GM18873 (cell line): ENCODE measurements at regions not wholly inside any gene's neighbourhood (a gene's known extent, or its start where the extent isn't known, plus 50 kb on each side); places are given as distances from the start of the nearest gene placed in this dataset.

ENCODE experiments used
- ATAC-seq: cut with Tn5 transposase; IDR thresholded peaks from one replicate; pipeline ENCODE4 v1.9.1; 2021; ENCODE audit warnings: mild to moderate bottlenecking, moderate library complexity, moderate number of reproducible peaks; ENCODE audit not compliant: unreplicated experiment, low FRiP score

DNA sequence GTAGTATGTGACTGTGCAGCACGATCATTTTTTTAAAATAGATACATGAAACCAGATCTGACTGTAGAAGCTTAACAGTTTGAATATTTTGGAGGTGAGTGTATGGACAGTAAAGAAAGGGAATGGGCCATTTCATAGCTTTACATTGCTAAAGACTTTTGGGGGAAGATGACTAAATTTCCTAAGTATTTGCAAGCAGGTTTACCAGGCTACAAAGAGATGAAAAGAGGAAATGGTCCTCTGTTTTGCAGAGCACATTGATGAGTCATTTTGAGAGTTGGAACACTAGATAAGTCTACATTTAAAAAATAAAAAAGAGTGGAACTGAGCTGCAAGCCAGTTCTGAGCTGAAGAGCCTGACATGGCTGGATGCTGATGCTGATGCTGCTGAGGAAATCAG is 115.7 kb upstream of the LRATD1 start:
- no peak for ATAC-seq

DNA sequence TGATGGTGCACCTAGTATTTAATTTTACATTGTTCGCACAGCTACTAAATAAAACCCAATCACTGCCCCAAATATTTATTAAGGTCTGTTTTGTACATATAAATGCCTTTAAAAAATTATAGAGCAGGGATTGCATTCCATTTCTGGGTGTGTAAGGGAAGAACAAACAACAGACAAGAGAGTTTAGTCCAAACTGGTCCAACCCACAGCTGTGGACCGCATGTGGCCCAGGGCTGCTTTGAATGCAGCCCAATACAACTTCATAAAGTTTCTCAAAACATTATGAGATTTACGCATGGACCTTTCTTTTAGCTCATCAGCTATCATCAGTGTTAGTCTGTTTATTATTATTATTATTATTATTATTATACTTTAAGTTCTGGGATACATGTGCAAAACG is 114.8 kb upstream of the LRATD1 start:
- ATAC-seq: no peak

DNA sequence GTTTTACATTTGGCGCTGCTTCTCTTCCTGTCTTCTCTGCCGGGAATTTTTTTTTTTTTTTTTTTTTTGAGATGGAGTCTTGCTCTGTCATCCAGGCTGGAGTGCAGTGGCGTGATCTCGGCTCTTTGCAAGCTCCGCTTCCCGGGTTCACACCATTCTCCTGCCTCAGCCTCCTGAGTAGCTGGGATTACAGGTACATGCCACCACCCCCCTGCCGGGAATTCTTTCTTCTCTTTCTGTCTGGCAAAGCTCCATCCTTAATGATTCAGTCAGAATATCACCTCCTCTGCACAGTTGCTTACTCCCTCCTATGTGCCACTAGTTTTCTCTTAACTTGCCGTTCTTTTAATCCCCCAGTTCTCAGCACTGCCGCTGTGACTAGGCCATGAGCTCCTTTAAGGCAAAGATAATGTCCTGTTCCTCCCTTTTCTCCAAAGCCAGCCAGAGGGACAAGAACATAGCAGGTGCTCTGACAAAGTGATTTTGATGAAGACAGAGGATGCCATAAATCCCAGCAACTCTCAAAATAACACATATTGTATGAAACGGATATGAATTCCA is 112.1 kb upstream of the LRATD1 start:
- no peak for ATAC-seq

DNA sequence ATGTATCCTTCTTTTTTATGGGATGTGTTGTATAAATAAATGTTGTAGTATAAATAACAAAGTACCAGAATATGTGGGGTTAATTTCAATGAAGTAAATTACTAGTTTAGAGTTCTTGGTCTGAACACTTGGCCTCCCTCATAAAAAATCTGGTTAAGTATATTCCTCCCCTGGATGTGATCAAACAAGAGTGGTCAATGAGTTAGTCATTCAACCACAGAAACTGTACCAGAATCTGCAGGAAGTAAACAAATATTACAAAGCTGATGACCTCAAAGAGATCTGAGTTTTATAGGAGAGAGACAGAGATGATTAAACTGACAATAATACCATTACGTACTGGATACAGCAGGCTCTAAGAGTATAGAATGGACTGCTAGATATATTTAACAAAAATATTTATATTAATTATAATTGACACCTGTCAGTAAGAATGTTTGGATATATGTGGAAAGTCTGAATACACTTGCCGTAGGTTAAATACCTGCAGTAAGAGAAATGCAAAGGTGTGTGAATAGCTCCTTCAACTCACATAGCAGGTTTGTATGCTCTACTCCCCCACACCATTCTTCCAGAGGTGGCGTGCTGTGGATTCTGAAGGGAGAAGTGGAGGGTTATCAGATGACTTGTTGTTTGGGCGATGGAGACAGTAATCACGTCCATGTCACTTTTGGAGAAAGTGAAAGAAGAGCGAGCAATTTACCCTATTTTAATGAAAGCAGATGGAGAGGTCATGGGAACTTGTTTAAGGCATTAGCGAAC is 108.3 kb upstream of the LRATD1 start:
- ATAC-seq: no peak

DNA sequence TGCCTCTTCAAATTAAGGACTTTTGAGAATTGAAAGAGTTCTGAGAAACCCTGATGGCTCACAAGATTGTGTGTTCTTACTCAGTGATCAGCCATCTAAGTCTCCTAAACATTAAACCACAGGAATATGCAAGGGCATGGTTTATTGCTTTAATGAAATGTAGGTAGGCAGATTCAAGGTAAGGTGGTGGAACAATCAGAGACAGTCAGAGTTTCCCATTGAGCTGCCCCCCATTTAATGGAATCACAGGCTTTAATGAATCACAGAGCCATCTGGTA is 107.8 kb upstream of the LRATD1 start:
- no peak for ATAC-seq

DNA sequence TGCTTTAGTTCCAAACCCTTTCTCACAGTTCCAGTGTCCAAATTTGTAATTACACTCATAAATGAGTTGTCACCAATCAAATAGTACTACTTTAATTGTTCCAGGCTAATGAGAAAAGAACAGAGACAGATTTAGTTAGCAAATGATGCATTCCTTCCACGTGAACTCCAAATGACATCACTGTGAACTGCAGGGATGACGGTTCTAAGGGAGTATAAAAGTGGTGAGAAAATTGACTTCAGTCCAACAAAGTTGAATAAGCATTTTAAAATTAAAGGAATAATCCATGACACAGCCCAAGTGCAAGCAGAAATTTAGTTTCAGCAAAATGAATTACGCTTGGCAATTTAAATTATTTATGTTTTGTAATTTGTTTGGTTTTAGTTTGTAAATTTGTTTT is 102.0 kb upstream of the LRATD1 start:
- no peak for ATAC-seq

DNA sequence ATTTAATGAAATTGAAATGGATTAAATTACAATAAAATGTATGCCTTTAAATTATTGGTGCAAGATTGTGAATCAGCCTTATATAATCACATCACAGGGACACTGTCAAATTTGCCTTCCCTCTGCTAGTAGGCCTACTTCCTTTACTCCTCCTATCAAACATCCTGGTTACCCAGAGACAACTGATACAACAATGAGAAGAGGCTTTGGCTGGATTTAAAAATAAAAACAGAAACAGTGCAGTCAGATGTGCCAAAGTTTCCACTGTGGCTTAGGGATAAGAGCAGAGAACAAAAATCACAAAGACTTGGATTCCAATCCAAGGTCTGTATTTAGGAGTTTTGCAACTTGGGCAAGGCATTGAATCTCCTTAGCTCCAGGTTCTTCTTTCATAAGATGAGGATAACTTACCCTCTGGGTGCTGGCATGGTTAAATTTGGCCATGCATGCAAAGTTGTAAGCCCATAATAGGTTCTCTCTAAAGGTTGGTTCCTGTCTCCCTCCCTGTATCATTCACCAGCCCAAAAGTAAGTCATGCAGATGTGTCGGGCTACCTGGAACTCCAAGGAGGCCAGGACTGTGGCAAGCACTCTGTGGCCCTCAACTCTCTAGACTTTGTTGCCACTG is 99.3 kb upstream of the LRATD1 start:
- ATAC-seq: no peak

DNA sequence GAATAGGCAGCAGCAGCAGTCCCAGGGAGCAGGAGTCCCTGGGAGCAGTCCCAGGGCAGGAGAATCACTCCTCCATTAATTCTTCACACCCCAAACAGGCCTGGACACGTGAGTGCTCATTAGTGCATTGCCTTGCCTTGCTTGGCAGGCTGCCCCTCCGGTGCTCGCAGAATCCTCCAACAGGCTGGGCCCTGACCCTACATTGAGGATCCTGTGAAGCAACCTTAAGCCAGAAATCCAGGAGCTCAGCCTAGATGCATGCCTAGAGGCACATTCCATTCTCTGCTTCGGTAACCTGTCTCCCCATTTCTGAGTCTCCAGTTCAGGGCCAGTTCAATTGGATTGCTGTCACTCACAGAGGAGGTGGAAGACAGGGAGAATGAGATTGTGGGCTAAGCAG is 97.4 kb upstream of the LRATD1 start:
- ATAC-seq: no peak

DNA sequence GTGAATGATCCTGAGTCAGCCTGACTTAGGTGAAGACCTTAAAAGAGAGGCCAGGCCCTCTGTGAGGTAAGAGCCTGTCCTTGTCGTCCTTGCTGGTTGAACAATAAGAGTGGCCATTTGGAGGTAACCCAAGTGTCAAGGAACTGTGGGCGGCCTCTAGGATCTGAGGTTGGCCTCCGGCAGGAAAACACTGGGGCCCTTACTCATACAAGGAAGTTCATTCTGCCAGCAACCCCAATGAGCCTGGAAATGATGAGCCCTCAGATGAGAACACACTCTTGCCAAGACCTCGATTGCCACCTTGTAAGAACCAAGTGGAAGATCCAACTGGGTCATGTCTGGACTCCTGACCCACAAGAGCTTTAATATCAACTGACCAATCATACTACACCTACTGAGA is 95.5 kb upstream of the LRATD1 start:
- ATAC-seq: no peak

DNA sequence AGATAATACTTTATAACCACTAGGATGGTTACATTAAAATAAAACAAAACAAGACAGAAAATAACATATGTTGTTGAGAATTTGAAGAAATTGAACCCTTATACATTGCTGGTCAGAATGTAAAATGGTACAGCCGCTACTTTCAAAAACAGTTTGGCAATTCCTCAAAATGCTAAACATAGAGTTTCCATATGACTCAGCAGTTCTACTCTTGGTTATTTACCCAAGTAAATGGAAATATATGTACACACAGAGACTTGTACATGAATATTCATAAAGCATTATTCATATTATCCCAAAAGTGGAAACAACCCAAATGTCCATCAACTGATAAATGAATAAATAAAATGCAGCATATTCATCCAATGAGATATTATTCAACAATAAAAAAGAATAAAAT is 92.5 kb upstream of the LRATD1 start:
- no peak for ATAC-seq

DNA sequence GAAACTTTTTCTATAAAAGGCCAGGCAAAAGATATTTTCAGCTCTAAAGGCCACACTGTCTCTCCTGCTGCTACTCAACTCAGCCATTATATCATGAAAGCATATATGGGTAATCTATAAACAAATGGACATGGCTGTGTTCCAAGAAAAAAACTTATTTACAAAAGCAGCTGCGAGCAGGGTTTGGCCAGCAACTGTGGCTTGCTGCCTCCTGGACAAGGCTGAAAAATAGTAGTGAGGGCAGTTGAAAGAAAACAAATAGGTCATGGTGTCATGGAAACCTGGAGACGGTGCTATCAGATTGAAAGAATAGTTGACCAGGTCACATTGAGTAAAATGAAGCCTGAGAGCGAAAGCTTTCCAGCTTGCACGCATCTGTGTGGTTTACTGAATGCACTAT is 89.2 kb upstream of the LRATD1 start:
- ATAC-seq: no peak

DNA sequence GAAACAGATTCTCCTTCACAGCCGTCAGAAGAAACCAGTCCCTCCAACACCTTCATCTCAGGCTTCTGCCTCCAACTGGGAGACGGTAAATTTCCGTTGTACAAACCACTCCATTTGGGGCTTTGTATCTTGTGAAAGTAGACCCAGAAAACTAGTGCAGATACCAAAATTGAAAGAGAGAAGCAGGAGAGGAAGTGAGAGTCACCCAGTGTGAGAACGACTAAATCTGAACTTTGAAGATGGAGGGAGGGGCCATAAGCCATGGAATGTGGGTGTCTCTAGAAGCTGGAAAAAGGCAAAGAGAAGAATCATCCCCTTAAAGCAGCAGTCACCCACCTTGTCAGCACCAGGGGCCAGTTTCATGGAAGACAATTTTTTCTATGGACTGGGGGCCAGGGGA is 88.3 kb upstream of the LRATD1 start:
- ATAC-seq: no peak

DNA sequence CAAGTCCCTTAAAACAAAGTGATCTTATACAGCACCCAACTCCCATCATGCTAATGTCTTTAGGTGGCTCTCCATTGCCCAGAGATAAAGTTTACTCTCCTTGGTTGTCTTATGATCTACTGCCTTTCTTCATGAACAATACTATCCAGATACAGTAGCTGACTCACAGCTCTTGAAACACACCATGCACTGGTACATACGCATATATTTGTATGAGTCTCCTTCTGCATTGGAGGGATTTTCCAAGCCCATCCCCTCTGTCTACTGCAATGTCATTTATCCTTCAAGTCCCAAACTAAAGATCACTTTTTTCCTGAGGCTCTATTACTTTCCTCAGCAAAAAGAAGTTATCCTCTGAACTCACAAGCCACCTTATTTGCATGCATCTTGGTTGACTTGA is 84.7 kb upstream of the LRATD1 start:
- ATAC-seq: no peak

DNA sequence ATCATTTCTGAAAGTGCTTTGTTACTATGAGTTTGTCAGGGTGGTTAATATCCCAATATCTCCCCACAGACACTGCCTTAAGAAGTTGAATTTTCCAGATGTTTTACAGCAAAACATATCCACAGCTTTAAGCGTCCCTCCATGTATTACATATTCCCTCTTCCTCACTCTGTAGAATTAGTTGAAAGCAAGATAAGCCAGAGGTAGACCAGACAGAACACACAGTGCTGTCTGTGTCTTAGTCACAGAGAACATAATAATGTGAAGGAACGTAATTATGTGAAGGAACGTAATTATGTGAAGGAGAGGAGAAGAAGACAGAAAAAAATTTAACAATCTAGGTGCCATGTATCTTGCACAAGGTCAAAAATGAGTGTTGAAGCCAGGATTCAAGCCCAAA is 81.9 kb upstream of the LRATD1 start:
- no peak for ATAC-seq

DNA sequence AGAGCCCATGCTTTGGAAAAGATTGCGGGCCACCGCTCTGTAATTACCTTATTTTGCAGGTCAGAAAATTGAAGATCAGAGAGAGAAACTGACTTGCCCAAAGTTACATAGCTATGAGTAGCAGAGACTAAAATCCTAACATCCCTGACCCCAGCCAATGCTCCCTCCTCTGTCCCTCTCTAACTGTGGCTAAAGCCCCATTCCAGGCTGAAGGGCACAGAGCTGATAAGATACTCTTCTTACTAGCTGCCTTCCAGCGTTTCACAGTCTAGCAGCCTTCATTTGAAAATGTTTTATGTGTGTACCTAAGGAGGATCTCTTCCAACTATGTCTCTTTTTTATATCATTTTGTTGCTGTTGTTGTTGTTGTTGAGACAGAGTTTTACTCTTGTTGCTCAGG is 81.4 kb upstream of the LRATD1 start:
- no peak for ATAC-seq

DNA sequence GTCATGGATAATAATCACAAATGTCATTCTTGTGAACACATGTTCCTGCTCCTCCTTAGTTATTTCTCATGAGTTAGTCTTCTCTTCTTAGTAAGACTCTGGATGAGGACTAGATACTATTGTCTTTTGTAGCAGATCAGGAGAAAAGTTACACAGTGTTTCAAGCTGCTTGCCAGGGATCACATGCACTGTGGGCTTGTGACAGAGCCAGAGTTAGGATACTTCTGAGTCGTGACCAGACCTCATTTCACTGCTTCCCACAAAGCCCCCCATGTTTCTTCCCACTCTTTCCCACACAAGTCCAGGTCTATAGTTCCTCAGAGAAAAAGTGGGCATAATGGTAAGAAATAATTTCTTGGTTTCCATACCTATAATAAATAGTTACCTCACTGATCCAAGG is 80.2 kb upstream of the LRATD1 start:
- ATAC-seq: no peak

DNA sequence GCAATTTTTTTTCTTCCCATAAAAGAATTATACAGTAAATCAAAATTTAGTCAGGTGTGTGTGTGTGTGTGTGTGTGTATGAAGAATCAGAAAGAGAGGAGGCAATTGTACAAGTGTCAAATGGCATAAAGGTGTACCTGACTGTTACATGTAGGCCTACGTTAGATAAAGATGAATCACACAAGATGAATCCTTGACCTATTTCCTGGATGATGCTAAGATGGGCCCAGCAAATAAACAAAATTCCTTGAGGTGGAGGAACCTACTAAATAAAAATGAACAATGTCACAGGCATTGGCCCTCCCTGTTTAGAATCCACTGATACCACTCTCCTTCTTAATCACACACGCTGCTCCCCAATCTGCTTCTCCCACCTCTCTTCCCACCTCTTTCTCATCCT is 79.7 kb upstream of the LRATD1 start:
- no peak for ATAC-seq

DNA sequence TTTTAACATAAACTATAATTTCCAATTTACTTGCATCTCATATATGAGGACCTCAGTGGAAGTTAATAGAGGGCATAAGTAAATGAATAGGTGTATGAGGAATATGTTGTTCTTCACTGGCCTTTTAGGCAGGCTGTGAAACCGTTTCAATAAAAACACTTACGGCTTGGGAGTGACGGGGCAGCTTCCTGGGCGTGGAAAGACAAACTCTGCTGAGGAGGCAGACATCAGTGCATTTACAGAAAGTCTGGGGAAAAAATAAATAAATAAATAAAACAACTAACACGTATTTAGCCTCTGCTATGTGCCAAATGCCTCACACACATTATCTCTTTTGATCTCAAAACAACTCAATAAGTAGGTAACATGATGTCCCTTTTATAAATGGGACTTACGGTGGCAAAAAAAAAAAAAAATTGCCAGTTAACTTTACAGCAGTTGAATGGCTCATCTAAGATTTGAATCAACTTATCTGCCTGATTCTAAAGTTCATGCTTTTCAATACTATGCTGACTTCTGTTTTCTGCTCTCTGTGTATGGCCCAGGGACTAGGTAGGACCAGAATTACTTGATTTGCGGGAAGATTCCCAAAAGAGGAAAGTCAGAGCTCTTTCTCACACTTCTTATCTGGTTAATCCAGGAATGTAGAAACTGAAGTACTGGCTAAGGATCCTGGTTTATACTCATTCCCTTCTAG is 77.5 kb upstream of the LRATD1 start:
- ATAC-seq: no peak

DNA sequence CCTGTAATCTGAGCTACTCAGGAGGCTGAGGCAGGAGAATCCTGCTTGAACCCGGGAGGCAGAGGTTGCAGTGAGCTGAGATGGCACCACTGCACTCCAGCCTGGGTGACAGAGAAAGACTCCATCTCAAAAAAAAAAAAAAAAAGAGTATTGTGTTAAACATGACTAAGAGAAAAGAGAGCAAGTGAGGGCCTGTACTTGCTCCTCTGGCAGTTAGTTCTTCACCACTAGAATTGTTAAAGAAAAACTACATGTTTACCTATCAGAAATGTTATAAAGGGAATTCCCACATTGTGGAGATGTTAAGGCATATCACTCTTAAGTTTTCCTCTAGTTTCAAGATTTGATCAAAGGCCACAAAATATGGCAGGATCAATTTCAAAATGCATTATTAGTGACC is 75.4 kb upstream of the LRATD1 start:
- ATAC-seq: no peak

DNA sequence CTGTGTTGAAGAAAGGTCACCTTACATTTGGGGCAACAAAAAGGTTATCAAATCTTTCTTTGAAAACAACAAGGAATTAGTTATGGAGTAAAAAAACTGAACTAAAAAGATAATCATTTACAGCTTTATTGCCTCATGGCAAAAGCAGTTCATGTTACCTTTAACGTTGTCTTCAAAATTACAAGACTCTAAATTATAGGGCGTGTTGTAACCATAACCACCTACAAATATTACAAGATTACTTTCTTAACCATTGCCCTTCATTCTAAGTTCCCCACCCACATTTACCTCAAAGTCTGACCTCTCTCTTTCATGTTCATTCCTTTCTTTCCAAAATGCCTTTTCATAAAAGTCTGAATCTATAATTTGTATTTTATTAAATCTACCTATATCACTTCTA is 74.6 kb upstream of the LRATD1 start:
- ATAC-seq: no peak

DNA sequence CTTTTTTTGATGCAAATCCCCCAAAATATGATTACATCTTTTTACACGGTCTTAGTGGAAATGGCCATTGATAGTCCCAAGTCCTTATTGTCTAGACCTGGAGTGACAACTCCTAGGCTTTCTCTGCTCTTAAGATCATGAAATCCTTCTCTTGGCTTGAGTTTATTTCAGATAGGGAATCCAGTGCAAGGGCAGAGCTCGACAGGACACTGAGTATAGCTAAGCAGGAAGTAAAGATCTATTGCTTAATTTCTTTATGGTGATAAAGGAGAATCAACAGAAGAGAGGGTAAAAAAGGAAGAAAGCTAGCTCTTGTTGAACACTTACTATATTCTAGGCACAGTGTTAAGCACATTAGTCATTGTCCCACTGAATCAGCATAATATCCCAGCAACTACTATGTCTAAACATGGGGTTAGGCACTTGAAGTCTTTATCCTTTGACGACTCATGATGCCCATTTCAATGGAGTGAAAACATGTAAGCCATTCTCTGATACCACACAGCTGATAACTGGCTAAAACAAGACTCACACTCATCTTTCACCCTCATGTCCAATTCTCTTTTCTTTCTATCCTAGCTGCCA is 74.1 kb upstream of the LRATD1 start:
- ATAC-seq: no peak

DNA sequence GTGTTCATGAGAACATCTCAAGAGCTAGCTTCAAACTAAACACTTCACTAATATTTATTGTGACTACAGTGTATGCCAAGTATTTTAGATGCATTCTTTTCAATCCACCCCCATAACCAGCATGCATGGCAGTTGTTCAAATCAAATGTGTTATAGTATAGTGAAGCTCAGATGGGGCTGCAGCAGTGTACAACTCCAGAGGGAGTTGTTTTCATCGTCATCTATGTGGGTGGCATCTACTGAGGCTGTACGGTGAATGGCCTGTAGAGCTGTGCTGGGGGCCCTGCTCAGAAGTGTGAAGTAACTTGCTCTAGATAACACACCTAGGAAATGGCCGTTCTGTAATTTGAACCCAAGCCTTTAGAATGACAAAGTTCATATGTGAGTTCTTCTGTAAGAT is 71.8 kb upstream of the LRATD1 start:
- no peak for ATAC-seq
